Right atrium auricular region (tissue), 2 donors: ENCODE measurements at regions not wholly inside any gene's neighbourhood (a gene's known extent, or its start where the extent isn't known, plus 50 kb on each side); places are given as distances from the start of the nearest gene placed in this dataset.

ENCODE experiments used
- DNase-seq: peaks from one replicate; pipeline ENCODE4 v3.0.0-alpha.2; 2019; ENCODE audit warnings: low spot score
- H3K27ac ChIP-seq, 2 donors: fragments of 200-600 bp; sonication (generic); 1 replicate in 1 of 2; 2 replicates in 1 of 2; pipeline ENCODE4 v1.5.1; 2016 to 2019
- H3K27me3 ChIP-seq, 2 donors: fragments of 200-600 bp; sonication (generic); one replicate each; pipeline versions ENCODE4 v1.5.1 to v1.6.0; 2017 to 2019
- H3K36me3 ChIP-seq: fragments of 200-600 bp; sonication (generic); one replicate; pipeline ENCODE4 v1.5.1; 2016
- H3K4me1 ChIP-seq, 2 donors: fragments of 200-600 bp; sonication (generic); one replicate each; pipeline versions ENCODE4 v1.5.1 to v1.6.0; 2017 to 2019
- H3K4me3 ChIP-seq, 2 donors: fragments of 200-600 bp; sonication (generic); 1 replicate in 1 of 2; 2 replicates in 1 of 2; pipeline ENCODE4 v1.5.1; 2017 to 2019; ENCODE audit warnings: mild to moderate bottlenecking in 1 of 2, moderate library complexity in 1 of 2
- H3K9me3 ChIP-seq, 2 donors: fragments of 200-600 bp; sonication (generic); one replicate each; pipeline ENCODE4 v1.5.1; 2019
- CTCF ChIP-seq, 2 donors: fragments of 200-600 bp; sonication (generic); IDR thresholded peaks; one replicate each; pipeline ENCODE4 v1.5.1; 2019; ENCODE audit warnings: antibody characterized with exemption in 2 of 2

- no peak for TF ChIP-seq CTCF (IDR thresholded peaks at IDR 0.05)
- H3K36me3 ChIP-seq: no peaks in the 10 kb centered on the region
- H3K27ac ChIP-seq: no peak overlapping the region
- H3K4me1 ChIP-seq: no peaks in the 10 kb centered on the region
- no peaks in the 10 kb centered on the region for H3K9me3 ChIP-seq
- H3K4me3 ChIP-seq: no peak overlapping the region
- H3K27me3 ChIP-seq: no peaks in the 10 kb centered on the region
- no peak for DNase-seq
Observed at GRCh38 chr4:14100349-14100748, 472.8 kb upstream of the BOD1L1 start.

GRCh38 chr4:14110407-14110806, 482.9 kb upstream of the BOD1L1 start:
- H3K27me3 ChIP-seq: no peaks in the 10 kb centered on the region
- H3K36me3 ChIP-seq: no peaks in the 10 kb centered on the region
- DNase-seq: no peak
- no peak overlapping the region for H3K4me3 ChIP-seq
- peaks cover 0 to 12% of the 10 kb centered on the region in 2 donors for H3K9me3 ChIP-seq
- no peak for TF ChIP-seq CTCF (IDR thresholded peaks at IDR 0.05)
- H3K4me1 ChIP-seq: no peaks in the 10 kb centered on the region
- H3K27ac ChIP-seq: no peak overlapping the region

- H3K4me1 ChIP-seq: no peaks in the 10 kb centered on the region
- H3K27ac ChIP-seq: no peak overlapping the region
- no peak overlapping the region for H3K4me3 ChIP-seq
- DNase-seq: no peak
- no peaks in the 10 kb centered on the region for H3K27me3 ChIP-seq
- no peak for TF ChIP-seq CTCF (IDR thresholded peaks at IDR 0.05)
- H3K9me3 ChIP-seq: peaks cover 0 to 8% of the 10 kb centered on the region in 2 donors
- H3K36me3 ChIP-seq: no peaks in the 10 kb centered on the region
Observed at GRCh38 chr4:14111730-14112181, 484.2 kb upstream of the BOD1L1 start.

- TF ChIP-seq CTCF (IDR thresholded peaks at IDR 0.05): no peak
- Histone ChIP-seq H3K4me3 (no peak overlapping the region), H3K27me3 (no peaks in the 10 kb centered on the region), H3K4me1 (no peaks in the 10 kb centered on the region), H3K27ac (no peak overlapping the region), H3K36me3 (no peaks in the 10 kb centered on the region), H3K9me3 (no peaks in the 10 kb centered on the region)
- no peak for DNase-seq
Observed at GRCh38 chr4:14115106-14115505, 487.6 kb upstream of the BOD1L1 start.

GRCh38 chr4:14117575-14118238, 490.2 kb upstream of the BOD1L1 start:
- Histone ChIP-seq H3K27ac (no peak overlapping the region), H3K27me3 (no peaks in the 10 kb centered on the region), H3K4me1 (no peaks in the 10 kb centered on the region), H3K9me3 (no peaks in the 10 kb centered on the region), H3K36me3 (no peaks in the 10 kb centered on the region), H3K4me3 (no peak overlapping the region)
- no peak for DNase-seq
- no peak for TF ChIP-seq CTCF (IDR thresholded peaks at IDR 0.05)

- no peak for DNase-seq
- H3K36me3 ChIP-seq: no peaks in the 10 kb centered on the region
- H3K27me3 ChIP-seq: no peaks in the 10 kb centered on the region
- no peak overlapping the region for H3K27ac ChIP-seq
- no peak overlapping the region for H3K4me3 ChIP-seq
- no peak for TF ChIP-seq CTCF (IDR thresholded peaks at IDR 0.05)
- no peaks in the 10 kb centered on the region for H3K4me1 ChIP-seq
- no peaks in the 10 kb centered on the region for H3K9me3 ChIP-seq
Observed at GRCh38 chr4:14124816-14125215, 497.3 kb upstream of the BOD1L1 start.
